ENCODE measurements at regions not wholly inside any gene's neighbourhood (a gene's known extent, or its start where the extent isn't known, plus 50 kb on each side); places are given as distances from the start of the nearest gene placed in this dataset.

DNA sequence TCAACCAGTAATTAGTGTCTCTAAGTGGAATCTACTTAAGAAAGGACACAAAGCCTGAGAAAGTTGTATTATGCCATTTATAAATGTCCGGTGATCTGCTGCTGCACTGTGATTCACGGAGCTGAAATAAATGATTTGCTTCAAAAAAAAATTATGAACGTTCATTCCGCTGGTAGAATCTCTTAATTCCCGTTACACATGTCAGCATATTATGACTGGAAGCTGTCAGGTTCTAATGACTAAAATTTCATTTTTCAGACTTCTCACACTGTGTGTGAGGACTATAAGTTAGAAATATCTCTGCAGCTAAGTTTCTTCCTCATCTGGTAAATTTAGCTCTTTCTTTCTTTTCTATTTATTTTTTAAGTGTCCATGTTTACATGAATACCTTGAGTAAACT is 647.1 kb downstream of the VRK1 start:
- no peaks in the 10 kb centered on the region for H3K9me3 ChIP-seq (ENCODE audit: severe bottlenecking)
- H3K27ac ChIP-seq, result no peak overlapping the region
- H3K36me3 ChIP-seq, result no peaks in the 10 kb centered on the region
- H3K4me3 ChIP-seq (ENCODE audit: low read depth, low read length), result no peak overlapping the region
- no peak for DNase-seq
- peaks cover 79% of the 10 kb centered on the region for H3K27me3 ChIP-seq (ENCODE audit: insufficient read depth, low read depth, severe bottlenecking)
- TF ChIP-seq, protein P1, sequence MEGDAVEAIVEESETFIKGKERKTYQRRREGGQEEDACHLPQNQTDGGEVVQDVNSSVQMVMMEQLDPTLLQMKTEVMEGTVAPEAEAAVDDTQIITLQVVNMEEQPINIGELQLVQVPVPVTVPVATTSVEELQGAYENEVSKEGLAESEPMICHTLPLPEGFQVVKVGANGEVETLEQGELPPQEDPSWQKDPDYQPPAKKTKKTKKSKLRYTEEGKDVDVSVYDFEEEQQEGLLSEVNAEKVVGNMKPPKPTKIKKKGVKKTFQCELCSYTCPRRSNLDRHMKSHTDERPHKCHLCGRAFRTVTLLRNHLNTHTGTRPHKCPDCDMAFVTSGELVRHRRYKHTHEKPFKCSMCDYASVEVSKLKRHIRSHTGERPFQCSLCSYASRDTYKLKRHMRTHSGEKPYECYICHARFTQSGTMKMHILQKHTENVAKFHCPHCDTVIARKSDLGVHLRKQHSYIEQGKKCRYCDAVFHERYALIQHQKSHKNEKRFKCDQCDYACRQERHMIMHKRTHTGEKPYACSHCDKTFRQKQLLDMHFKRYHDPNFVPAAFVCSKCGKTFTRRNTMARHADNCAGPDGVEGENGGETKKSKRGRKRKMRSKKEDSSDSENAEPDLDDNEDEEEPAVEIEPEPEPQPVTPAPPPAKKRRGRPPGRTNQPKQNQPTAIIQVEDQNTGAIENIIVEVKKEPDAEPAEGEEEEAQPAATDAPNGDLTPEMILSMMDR (IDR thresholded peaks at IDR 0.05; ENCODE audit: low read depth, low read length), result no peak

DNA sequence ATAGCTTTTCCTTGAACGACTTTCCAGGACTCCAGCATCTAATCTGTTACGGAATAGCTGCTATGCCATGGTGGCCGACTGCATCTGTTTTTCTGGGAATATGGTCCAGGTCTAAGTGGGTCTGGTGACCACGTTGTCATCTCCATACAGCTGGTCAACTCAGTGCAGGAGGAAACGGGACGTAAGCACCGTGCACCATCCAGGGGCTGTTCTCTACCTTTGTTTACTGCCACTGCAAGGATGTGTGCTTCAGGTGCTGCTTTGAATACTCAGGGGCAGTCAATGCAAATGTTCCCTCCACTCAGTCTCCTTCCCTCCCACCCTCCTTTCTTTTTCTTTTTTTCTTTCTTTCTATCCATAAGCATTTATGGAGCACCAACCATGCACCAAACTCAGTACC is 648.2 kb downstream of the VRK1 start:
- no peak for DNase-seq
- H3K4me3 ChIP-seq (ENCODE audit: low read depth, low read length), result no peak overlapping the region
- TF ChIP-seq, protein P1 (IDR thresholded peaks at IDR 0.05; ENCODE audit: low read depth, low read length), result no peak
- H3K27ac ChIP-seq, result no peak overlapping the region
- no peaks in the 10 kb centered on the region for H3K36me3 ChIP-seq
- H3K9me3 ChIP-seq (ENCODE audit: severe bottlenecking), result no peaks in the 10 kb centered on the region
- H3K27me3 ChIP-seq (ENCODE audit: insufficient read depth, low read depth, severe bottlenecking), result peaks cover 80% of the 10 kb centered on the region

DNA sequence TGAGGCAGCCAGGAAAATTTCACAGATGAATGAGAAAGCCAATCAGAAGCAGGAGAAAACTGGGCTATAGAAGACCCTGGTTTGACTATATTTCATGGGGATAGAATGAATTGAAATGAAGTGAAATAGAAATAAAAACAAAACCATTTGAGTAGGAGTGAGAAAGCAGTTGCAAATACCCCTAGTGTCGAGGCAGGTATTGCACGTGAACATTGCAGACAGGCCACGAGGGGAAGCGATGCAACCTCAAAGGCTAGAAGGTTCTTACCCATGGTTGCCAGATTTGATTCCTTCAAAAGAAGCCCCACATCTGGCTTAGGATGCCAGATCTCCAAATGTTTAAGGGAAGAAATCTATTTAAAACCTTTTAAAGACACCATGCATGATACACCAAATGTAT is 648.9 kb downstream of the VRK1 start:
- Histone ChIP-seq H3K27ac (no peak overlapping the region), H3K36me3 (no peaks in the 10 kb centered on the region), H3K9me3 (ENCODE audit: severe bottlenecking) (no peaks in the 10 kb centered on the region), H3K27me3 (ENCODE audit: insufficient read depth, low read depth, severe bottlenecking) (peaks cover 82% of the 10 kb centered on the region), H3K4me3 (ENCODE audit: low read depth, low read length) (no peak overlapping the region)
- no peak for DNase-seq
- TF ChIP-seq, protein P1 (IDR thresholded peaks at IDR 0.05; ENCODE audit: low read depth, low read length), result no peak

DNA sequence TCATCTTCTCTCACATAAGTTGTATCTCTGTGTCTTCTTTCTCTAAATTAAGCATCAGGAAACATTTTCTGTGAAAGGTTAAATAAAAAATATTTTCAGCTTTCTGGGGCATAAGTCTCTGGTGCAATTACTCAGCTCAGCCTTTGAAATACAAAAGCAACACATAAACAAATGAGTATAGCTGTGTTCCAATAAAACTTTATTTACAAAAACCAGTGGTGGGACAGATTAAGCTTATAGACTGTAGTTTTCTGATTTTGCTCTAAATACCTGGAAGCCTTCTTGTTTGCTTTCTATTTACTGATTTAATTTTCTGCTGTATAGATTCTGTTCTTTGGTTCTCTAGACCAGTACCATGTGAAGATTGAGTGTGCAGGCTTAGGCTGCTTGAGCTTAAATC is 655.1 kb downstream of the VRK1 start:
- H3K4me3 ChIP-seq (ENCODE audit: low read depth, low read length), result no peak overlapping the region
- H3K27ac ChIP-seq, result no peak overlapping the region
- peaks cover 77% of the 10 kb centered on the region for H3K27me3 ChIP-seq (ENCODE audit: insufficient read depth, low read depth, severe bottlenecking)
- H3K36me3 ChIP-seq, result no peaks in the 10 kb centered on the region
- no peaks in the 10 kb centered on the region for H3K9me3 ChIP-seq (ENCODE audit: severe bottlenecking)
- DNase-seq, result no peak
- TF ChIP-seq, protein P1 (IDR thresholded peaks at IDR 0.05; ENCODE audit: low read depth, low read length), result no peak

DNA sequence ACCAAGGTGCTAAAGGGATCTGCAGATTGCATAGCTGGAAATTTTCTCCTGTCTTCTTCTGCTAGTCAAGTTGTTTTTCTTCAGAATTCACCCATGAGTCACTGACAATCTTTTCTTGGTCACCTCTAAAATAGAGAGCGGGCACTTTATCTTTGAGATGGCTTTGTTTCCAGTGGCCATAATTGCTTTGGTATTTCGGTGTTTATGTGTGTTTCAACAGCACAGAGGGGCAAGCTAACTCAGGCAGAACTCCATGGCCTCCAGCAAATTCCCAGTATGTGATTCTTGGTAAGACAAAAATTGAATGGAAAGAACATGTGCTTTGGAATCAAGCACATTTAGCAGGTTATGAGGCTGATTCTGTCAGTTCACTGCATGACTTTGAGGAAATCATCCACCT is 656.8 kb downstream of the VRK1 start:
- H3K27me3 ChIP-seq (ENCODE audit: insufficient read depth, low read depth, severe bottlenecking), result peaks cover 82% of the 10 kb centered on the region
- no peaks in the 10 kb centered on the region for H3K36me3 ChIP-seq
- TF ChIP-seq, protein P1 (IDR thresholded peaks at IDR 0.05; ENCODE audit: low read depth, low read length), result no peak
- H3K4me3 ChIP-seq (ENCODE audit: low read depth, low read length), result no peak overlapping the region
- no peak for DNase-seq
- no peaks in the 10 kb centered on the region for H3K9me3 ChIP-seq (ENCODE audit: severe bottlenecking)
- H3K27ac ChIP-seq, result no peak overlapping the region

DNA sequence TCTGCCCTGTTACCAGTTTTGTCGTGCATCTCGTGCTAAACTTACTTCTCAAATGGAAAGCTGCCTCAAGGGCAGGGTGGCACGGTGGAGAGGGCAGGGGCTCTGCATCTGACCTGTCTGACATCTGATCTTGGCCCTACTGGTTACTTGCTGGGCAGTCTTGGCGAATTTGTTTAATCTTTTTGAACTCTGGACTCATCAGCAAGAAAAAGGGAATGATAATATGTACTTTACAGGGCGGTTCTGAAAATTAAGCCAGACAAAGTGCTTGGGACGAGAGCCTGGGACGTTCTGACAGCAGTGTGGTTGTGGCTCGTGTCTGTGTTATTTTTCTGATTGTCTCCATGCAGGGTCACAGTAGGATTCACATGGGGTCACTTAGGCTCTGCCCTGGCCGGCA is 659.3 kb downstream of the VRK1 start:
- H3K9me3 ChIP-seq (ENCODE audit: severe bottlenecking), result no peaks in the 10 kb centered on the region
- peaks cover 73% of the 10 kb centered on the region for H3K27me3 ChIP-seq (ENCODE audit: insufficient read depth, low read depth, severe bottlenecking)
- DNase-seq, result no peak
- TF ChIP-seq, protein P1 (IDR thresholded peaks at IDR 0.05; ENCODE audit: low read depth, low read length), result no peak
- H3K36me3 ChIP-seq, result no peaks in the 10 kb centered on the region
- no peak overlapping the region for H3K27ac ChIP-seq
- H3K4me3 ChIP-seq (ENCODE audit: low read depth, low read length), result no peak overlapping the region
